GM12872 (cell line): ENCODE measurements at regions not wholly inside any gene's neighbourhood (a gene's known extent, or its start where the extent isn't known, plus 50 kb on each side); places are given as distances from the start of the nearest gene placed in this dataset.

Source experiments
- TF ChIP-seq, protein P1 (sequence below): IDR thresholded peaks from 3 replicates; pipeline ENCODE4 v1.5.1; 2011; ENCODE audit warnings: low read depth, mild to moderate bottlenecking, low read length, moderate library complexity; ENCODE audit not compliant: insufficient read depth

- TF ChIP-seq, protein P1, sequence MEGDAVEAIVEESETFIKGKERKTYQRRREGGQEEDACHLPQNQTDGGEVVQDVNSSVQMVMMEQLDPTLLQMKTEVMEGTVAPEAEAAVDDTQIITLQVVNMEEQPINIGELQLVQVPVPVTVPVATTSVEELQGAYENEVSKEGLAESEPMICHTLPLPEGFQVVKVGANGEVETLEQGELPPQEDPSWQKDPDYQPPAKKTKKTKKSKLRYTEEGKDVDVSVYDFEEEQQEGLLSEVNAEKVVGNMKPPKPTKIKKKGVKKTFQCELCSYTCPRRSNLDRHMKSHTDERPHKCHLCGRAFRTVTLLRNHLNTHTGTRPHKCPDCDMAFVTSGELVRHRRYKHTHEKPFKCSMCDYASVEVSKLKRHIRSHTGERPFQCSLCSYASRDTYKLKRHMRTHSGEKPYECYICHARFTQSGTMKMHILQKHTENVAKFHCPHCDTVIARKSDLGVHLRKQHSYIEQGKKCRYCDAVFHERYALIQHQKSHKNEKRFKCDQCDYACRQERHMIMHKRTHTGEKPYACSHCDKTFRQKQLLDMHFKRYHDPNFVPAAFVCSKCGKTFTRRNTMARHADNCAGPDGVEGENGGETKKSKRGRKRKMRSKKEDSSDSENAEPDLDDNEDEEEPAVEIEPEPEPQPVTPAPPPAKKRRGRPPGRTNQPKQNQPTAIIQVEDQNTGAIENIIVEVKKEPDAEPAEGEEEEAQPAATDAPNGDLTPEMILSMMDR = no peak
Measured at GRCh38 chr13:63614874-63615612, 2199.4 kb upstream of the PCDH20 start.

- TF ChIP-seq, protein P1 = no peak
Measured at GRCh38 chr13:63607153-63607552, 2191.5 kb upstream of the PCDH20 start.

DNA sequence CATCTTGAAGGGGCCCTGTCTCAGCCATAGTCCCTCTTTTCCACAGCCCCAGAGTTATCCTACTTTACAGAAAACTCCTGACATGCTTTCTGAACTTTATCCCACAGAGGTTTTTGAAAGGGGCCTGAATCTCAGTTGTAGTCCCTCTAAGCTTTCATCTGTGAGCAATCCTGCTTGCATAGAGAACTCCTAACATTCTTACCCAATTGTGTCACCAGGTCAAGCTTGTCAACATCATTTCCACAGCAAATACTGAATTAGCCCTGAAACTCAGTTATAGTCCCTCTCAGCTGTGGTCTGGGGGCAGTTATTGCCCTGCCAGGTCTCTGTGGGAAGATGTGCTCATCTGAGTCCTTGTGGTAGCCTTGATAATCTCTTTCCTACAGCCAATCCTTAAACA, 2190.3 kb upstream of the PCDH20 start:
- TF ChIP-seq, protein P1 = no peak

- TF ChIP-seq, protein P1 = no peak
Measured at GRCh38 chr13:63605403-63605802, 2189.8 kb upstream of the PCDH20 start.

- TF ChIP-seq, protein P1 = no peak
Measured at GRCh38 chr13:63595811-63596210, 2180.2 kb upstream of the PCDH20 start.

- TF ChIP-seq, protein P1 = no peak
Measured at GRCh38 chr13:63586467-63586866, 2170.8 kb upstream of the PCDH20 start.

GRCh38 chr13:63578796-63579195, 2163.1 kb upstream of the PCDH20 start:
- TF ChIP-seq, protein P1 = no peak
